ENCODE measurements at regions not wholly inside any gene's neighbourhood (a gene's known extent, or its start where the extent isn't known, plus 50 kb on each side); places are given as distances from the start of the nearest gene placed in this dataset.
"Not testable (repeated sequence)": the region's sequence is repeated elsewhere in the genome, so short reads cannot be mapped to it uniquely, and the experiment has no call there.

DNA sequence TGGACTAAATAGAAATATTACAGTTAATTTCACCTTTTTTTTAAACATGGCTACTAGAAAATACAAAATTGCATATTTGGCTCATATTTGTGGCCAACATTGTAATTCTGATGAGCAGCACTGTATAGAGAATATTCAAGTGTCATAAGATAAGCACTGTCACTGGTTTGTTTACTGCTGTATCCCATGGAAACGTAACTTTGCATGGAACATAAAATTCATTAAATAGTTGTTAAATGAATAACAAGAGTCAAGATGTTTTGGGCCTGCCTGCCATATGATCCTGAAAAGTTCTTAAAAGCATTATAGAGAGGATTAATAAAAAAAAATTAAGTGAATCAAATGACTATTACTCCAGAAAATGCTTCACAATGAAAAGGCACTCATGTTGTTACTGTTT lies 763.7 kb upstream of the CRIM1 start:
- Histone ChIP-seq H3K36me3 (replicated peaks; ENCODE audit: low read depth, low read length) (no peaks in the 10 kb centered on the region), H2AFZ (ENCODE audit: low read depth, low read length) (no peak overlapping the region), H3K4me2 (ENCODE audit: low read length) (no peak overlapping the region), H3K27me3 (ENCODE audit: low read depth, low read length) (no peaks in the 10 kb centered on the region), H3K27ac (ENCODE audit: low read length) (no peak overlapping the region), H3K4me3 (ENCODE audit: low read length) (no peak overlapping the region), H3K9ac (ENCODE audit: low read length) (no peak overlapping the region), H3K4me1 (ENCODE audit: low read length) (no peaks in the 10 kb centered on the region), H4K20me1 (ENCODE audit: insufficient read depth, low read length) (no peaks in the 10 kb centered on the region), H3K9me3 (ENCODE audit: insufficient read depth, low read length) (0 out of 2 replicates have a peak, but pooled peaks cover 4% of the 10 kb centered on the region), H3K79me2 (ENCODE audit: low read length) (no peaks in the 10 kb centered on the region)
- no peak for TF ChIP-seq EZH2phosphoT487 (IDR thresholded peaks at IDR 0.05; ENCODE audit: low read depth)
- TF ChIP-seq, protein P1, sequence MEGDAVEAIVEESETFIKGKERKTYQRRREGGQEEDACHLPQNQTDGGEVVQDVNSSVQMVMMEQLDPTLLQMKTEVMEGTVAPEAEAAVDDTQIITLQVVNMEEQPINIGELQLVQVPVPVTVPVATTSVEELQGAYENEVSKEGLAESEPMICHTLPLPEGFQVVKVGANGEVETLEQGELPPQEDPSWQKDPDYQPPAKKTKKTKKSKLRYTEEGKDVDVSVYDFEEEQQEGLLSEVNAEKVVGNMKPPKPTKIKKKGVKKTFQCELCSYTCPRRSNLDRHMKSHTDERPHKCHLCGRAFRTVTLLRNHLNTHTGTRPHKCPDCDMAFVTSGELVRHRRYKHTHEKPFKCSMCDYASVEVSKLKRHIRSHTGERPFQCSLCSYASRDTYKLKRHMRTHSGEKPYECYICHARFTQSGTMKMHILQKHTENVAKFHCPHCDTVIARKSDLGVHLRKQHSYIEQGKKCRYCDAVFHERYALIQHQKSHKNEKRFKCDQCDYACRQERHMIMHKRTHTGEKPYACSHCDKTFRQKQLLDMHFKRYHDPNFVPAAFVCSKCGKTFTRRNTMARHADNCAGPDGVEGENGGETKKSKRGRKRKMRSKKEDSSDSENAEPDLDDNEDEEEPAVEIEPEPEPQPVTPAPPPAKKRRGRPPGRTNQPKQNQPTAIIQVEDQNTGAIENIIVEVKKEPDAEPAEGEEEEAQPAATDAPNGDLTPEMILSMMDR (IDR thresholded peaks at IDR 0.05; ENCODE audit: low read depth, low read length): no peak

- Histone ChIP-seq H3K9me3 (ENCODE audit: insufficient read depth, low read length) (peaks cover 7% of the 10 kb centered on the region), H4K20me1 (ENCODE audit: insufficient read depth, low read length) (no peaks in the 10 kb centered on the region), H3K27ac (ENCODE audit: low read length) (no peak overlapping the region), H2AFZ (ENCODE audit: low read depth, low read length) (no peak overlapping the region), H3K4me1 (ENCODE audit: low read length) (no peaks in the 10 kb centered on the region), H3K4me3 (ENCODE audit: low read length) (no peak overlapping the region), H3K4me2 (ENCODE audit: low read length) (no peak overlapping the region), H3K27me3 (ENCODE audit: low read depth, low read length) (no peaks in the 10 kb centered on the region), H3K9ac (ENCODE audit: low read length) (no peak overlapping the region), H3K36me3 (replicated peaks; ENCODE audit: low read depth, low read length) (no peaks in the 10 kb centered on the region), H3K79me2 (ENCODE audit: low read length) (no peaks in the 10 kb centered on the region)
- no peak for TF ChIP-seq EZH2phosphoT487 (IDR thresholded peaks at IDR 0.05; ENCODE audit: low read depth)
- TF ChIP-seq, protein P1 (IDR thresholded peaks at IDR 0.05; ENCODE audit: low read depth, low read length): no peak
Observed at GRCh38 chr2:35585972-35586371, 769.6 kb upstream of the CRIM1 start.

DNA sequence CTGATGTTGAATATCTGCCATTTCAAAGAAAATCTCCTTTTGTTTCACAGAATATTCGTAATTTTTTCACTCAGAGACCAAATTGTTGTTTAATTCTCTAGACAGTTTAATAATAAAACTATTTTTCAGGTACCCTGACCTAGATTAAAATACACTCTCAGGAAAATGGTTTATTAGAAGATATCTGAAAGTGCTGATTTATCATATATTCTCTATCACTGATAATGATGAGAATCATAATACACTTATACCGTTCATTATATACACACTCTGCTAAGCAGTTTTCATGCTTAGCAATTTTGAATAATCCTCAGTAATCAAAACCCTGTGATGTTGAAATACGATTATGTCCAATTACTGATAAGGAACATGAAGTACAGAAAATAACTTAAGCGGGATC lies 772.9 kb upstream of the CRIM1 start:
- TF ChIP-seq EZH2phosphoT487 (IDR thresholded peaks at IDR 0.05; ENCODE audit: low read depth): no peak
- TF ChIP-seq, protein P1 (IDR thresholded peaks at IDR 0.05; ENCODE audit: low read depth, low read length): no peak
- Histone ChIP-seq H3K27me3 (ENCODE audit: low read depth, low read length) (no peaks in the 10 kb centered on the region), H2AFZ (ENCODE audit: low read depth, low read length) (no peak overlapping the region), H3K79me2 (ENCODE audit: low read length) (no peaks in the 10 kb centered on the region), H3K4me1 (ENCODE audit: low read length) (no peaks in the 10 kb centered on the region), H3K4me2 (ENCODE audit: low read length) (no peak overlapping the region), H3K36me3 (replicated peaks; ENCODE audit: low read depth, low read length) (no peaks in the 10 kb centered on the region), H3K4me3 (ENCODE audit: low read length) (no peak overlapping the region), H3K9me3 (ENCODE audit: insufficient read depth, low read length) (peaks cover 3% of the 10 kb centered on the region), H3K9ac (ENCODE audit: low read length) (no peak overlapping the region), H4K20me1 (ENCODE audit: insufficient read depth, low read length) (no peaks in the 10 kb centered on the region), H3K27ac (ENCODE audit: low read length) (no peak overlapping the region)

- Histone ChIP-seq H3K4me3 (ENCODE audit: low read length) (no peak overlapping the region), H3K79me2 (ENCODE audit: low read length) (no peaks in the 10 kb centered on the region), H3K9ac (ENCODE audit: low read length) (no peak overlapping the region), H3K36me3 (replicated peaks; ENCODE audit: low read depth, low read length) (no peaks in the 10 kb centered on the region), H3K27ac (ENCODE audit: low read length) (no peak overlapping the region), H4K20me1 (ENCODE audit: insufficient read depth, low read length) (no peaks in the 10 kb centered on the region), H3K27me3 (ENCODE audit: low read depth, low read length) (no peaks in the 10 kb centered on the region), H3K4me2 (ENCODE audit: low read length) (no peak overlapping the region), H3K9me3 (ENCODE audit: insufficient read depth, low read length) (peaks cover 3% of the 10 kb centered on the region; the same call in 1 of the 2 replicates), H3K4me1 (ENCODE audit: low read length) (no peaks in the 10 kb centered on the region), H2AFZ (ENCODE audit: low read depth, low read length) (no peak overlapping the region)
- TF ChIP-seq EZH2phosphoT487 (IDR thresholded peaks at IDR 0.05; ENCODE audit: low read depth): no peak
- TF ChIP-seq, protein P1 (IDR thresholded peaks at IDR 0.05; ENCODE audit: low read depth, low read length): no peak
Observed at GRCh38 chr2:35580956-35581355, 774.6 kb upstream of the CRIM1 start.

DNA sequence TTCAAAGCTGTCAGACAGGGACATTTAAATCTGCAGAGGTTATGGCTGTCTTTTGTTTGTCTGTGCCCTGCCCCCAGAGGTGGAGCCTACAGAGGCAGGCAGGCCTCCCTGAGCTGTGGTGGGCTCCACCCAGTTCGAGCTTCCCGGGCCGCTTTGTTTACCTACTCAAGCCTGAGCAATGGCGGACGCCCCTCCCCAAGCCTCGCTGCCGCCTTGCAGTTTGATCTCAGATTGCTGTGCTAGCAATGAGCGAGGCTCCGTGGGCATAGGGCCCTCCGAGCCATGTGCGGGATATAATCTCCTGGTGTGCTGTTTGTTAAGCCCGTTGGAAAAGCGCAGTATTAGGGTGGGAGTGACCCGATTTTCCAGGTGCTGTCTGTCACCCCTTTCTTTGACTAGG lies 787.0 kb upstream of the CRIM1 start:
- H3K36me3 ChIP-seq (replicated peaks; ENCODE audit: low read depth, low read length); H3K4me3 ChIP-seq (ENCODE audit: low read length); H3K27me3 ChIP-seq (ENCODE audit: low read depth, low read length); H3K9ac ChIP-seq (ENCODE audit: low read length); H2AFZ ChIP-seq (ENCODE audit: low read depth, low read length); H3K79me2 ChIP-seq (ENCODE audit: low read length); H3K27ac ChIP-seq (ENCODE audit: low read length); H3K4me1 ChIP-seq (ENCODE audit: low read length); H4K20me1 ChIP-seq (ENCODE audit: insufficient read depth, low read length); H3K9me3 ChIP-seq (ENCODE audit: insufficient read depth, low read length); H3K4me2 ChIP-seq (ENCODE audit: low read length): not testable (repeated sequence)

Measured in OCI-LY3 (cell line).